ENCODE measurements at regions not wholly inside any gene's neighbourhood (a gene's known extent, or its start where the extent isn't known, plus 50 kb on each side); places are given as distances from the start of the nearest gene placed in this dataset.

DNA sequence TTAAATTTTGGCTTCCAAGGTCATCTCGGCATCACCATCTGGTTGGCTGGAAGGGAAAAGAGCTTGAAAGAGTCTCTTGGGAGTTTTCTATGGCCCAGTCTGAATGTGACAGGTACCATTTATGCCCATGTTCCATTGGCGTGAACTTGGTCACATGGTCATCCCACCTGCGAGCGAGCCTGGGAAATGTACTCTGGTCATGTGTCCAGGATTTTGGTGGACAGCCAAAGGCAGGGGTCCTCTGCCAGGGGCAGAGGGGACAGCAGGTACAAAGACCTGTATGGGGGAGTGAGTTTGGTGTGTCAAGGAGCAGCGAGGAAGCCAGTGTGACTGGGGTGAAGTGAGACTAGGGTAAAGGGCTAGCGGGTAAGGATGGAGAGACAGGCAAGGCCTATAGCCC lies 112.6 kb downstream of the CDC5L start:
- DNase-seq: peak; percentile 37

DNA sequence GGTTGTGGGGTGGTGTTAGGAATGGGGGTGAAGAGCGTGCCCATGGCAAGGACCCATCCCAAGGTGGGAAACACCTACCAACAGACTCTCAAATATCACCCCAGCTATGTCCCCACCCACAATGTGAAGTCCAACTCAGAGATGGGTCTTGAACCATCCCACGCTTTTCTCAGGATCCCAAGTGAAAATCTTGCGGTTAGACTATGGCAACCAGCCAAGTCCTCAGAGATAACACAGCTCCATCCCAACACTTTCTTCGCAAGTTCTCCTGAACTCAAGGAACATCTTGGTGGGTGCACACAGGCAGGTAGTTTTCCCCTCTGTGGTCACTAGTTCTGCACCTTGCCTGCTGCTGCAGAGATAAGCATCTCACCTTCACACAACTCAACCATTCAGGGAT lies 116.0 kb downstream of the CDC5L start:
- peak; percentile 35 for DNase-seq

DNA sequence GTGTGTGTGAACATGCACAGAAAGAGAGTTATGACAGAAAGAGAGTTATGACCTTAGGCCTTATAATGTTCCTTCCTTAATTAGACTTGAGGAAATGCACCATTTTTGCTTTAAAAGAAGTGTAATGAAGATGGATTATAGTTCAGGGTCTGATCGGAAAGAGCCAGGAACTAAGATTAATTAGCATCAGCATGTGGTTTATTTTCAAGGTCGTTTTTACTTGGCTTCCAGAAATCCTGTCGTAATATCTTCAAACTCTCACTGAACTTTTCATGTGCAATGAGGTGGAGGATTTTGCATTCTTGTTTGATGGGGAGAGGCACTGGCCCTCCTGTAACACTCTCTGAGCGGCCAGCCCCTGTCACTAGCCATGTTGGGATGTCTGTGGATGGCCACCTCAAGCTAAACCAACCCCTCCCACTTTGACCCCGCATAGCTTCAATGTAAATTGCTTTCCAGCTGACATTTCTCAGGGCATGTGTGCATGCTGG lies 116.8 kb downstream of the CDC5L start:
- DNase-seq: peak; percentile 20

DNA sequence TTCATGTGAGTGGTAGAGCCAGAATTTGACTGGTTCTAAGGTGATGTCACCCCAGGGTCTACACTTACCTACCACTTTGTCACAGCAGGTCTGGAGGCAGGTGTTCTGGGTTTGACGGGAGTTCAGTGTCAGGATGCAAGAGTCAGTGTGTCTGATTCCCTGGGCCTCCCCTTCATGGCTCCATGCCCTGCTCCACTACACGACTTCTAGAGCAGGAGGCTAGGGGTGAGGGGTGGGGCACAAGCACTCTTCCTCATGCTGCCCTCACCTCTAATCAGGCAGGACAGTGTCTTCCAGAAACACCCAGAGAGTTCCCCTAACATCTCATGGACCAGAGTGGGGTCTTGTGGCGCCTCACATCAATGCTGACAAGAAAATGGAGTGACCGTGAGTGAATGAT lies 118.2 kb downstream of the CDC5L start:
- DNase-seq: peak; percentile 25

DNA sequence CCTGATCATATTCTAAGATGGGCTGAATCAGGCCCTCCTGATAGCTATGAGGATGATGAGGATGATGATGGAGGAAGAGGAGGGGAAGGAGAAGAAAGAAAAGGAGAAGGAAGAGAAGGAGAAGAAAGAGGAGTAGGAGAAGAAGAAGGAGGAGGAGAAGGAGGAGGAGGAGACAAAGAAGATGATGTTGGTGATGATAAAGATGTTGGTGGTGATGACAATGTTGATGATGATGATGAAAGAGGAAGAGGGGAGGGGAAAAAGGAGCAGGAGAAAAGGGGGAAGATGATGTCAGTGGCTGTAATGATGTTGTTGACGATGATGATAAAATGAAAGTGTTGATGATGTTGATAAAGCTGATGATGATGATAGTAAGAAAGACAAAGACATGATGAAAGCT lies 119.5 kb downstream of the CDC5L start:
- no peak for DNase-seq

DNA sequence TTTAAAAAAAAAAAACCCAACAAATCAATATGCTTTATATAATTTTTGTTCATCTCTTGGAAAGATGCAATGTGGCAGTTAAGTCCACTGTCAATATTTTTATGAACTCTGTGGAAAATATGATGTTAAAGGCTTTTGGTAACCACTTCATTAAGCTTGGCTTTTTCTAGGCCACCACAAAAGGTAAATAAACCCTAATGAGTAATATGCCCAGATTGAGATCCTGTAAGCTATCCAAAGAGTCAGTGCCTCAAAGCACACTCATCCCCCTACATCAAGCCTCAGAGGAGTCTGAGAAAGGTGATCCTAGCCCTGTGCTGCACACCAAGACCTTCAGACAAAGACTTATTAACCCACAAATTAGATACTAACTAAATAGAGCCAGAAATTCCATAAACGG lies 121.1 kb downstream of the CDC5L start:
- DNase-seq: no peak

DNA sequence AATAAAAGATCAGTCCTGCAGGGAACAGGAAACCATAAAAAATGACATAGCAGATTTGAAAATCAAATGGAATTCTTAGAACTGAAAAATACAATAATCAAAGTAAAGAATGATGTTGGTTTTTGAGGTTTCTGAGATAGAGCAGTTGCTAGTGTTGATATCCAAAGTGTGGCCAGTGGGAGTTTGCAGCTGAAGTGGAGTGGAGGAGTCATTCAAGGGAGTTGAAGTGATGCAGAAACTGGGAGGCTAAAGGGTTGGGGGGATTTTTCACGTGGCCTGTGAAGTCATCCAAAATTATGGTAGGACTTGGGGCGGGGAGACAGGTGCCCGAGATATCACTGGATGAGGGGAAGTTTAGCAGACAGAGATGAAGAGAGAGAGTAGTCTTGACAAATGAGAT lies 123.6 kb downstream of the CDC5L start:
- peak; percentile 11 for DNase-seq

DNA sequence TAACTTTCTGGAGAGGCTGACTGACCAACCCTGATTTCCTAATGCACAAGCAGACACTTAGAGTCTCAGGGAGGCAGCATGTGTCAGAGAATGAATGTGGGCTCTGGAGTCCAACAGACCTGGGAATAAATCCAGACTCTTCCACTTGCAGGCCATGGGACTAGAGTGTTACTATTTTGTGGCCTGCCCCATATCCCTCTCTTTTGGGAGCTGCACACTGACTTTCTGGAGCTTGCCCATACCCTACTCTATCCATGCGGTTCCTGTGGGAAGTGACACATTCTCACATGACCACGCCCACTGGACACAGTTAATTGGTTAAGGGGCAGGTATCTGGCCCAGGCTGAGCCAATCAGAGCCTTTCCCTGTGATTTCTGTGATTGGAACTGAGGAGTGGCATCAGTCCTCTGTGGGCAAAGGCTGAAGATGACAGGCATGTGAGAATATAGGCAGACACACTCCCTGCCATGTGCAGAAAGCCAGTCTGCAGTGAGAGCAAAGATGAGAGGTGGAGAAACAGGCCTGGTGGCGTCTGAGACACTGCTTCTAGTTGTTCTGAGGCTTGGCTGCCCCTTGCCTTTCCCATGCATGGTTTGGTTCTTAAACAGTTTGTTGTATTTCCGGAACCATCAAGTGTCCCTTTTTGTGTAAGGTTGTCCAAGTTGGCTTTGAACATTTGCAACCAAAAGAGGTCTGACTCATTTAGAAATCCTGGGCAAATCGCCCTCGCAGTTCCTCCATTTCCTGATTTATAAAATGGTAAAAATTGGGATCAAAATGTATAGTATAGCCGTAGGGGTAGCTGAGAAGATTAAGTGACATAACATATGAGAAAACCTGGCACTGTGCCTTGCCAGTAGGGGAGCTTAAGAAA lies 125.6 kb downstream of the CDC5L start:
- DNase-seq: peak; percentile 48

DNA sequence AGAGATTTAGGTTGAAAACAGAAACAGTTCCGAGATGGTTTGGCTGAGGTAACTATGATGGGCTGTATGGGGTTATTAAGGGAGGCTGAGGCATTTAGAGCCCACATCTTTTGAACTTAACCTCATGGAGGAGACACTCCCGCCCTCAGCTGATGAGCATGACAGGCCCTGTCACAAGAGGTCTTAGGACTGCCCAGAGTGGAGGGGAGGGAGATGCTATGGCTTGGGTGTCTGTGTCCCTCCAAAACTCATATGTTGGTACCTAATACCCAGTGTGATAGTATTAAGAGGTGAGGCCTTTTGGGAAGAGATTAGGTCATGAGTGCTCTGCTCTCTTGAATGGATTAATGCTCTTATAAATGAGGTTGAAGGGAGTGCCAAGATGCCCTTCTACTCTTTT lies 126.6 kb downstream of the CDC5L start:
- DNase-seq: peak; percentile 10

DNA sequence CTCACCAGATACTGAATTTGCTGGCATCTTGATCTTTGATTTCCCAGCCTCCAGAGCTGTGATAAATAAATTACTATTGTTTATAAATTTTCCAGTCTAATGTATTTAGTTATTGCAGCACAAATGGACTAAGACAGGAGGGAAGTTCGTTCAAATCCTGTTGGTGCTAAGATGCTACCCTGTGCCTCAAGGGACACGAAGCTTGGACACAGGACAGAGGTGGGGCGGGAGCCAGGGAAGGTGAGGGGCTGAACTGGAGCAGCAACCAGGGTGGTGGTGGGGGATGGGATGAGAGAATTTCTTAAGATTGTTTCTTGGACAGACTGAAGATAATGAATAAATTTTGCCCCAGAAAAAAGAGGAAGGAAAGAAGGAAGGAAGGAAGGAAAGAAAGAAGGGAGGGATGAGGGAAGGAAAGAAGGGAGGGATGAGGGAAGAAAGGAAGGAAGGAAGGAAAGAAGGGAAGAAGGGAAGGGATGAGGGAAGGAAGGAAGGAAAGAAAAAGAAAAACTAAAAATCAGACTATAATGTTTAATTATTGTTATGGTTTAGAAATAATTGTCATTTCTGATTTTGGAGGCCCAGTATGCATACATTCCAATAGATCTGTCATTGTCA lies 127.2 kb downstream of the CDC5L start:
- peak; percentile 11 for DNase-seq

DNA sequence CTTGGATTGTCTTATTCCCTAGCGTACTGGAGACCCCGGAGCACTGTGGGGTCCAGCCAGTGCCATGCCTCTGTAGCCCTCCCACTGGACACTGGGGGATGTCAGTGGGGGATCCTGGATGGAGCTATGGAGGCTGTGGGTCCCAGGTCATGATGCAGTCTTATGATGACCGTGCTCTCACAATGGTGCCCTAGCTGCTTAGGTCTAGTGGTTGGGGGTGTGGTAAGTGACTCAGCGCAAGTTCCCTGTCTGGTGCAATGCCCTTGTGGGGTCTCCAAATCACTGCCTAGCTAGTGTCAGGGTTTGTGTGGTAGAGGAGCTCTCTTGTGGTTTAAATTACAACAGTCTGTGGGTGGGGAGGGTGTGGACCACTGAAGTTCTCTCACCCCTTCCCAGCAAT lies 135.4 kb downstream of the CDC5L start:
- DNase-seq: no peak

DNA sequence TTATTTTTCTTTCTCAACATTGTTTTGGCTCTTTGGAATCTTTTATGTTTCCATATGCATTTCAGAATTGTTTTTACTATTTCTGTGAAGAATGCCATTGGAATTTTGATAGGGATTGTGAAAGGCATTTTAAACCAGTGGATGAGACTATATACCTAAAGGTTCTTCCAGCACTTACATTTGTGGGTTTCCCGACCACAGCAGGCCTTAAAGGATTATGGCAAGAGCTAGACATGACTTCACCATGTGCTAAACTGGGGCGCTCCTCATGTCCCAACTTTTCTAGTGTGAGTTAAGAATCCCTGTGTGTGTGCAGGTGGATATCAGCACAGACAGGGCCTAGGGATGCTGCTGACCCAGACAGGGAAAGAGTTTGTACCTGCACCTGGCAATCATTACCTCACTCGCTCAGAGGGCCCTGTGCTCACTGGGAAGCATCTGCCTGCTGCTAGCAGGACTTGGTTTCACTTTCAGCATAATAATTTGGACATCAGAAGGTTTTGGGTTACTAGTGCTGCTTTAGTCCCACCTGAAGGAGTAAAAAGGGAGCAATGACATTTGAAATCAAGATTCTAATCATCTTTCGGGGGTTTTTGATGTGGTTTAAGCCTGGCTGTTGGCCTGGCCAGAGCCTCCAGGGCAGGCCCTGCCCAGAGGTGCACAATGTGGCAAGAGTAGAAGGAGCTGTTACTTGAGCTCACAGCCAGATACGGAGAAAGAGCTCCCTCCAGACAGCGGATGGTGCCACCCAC lies 137.1 kb downstream of the CDC5L start:
- no peak for DNase-seq

DNA sequence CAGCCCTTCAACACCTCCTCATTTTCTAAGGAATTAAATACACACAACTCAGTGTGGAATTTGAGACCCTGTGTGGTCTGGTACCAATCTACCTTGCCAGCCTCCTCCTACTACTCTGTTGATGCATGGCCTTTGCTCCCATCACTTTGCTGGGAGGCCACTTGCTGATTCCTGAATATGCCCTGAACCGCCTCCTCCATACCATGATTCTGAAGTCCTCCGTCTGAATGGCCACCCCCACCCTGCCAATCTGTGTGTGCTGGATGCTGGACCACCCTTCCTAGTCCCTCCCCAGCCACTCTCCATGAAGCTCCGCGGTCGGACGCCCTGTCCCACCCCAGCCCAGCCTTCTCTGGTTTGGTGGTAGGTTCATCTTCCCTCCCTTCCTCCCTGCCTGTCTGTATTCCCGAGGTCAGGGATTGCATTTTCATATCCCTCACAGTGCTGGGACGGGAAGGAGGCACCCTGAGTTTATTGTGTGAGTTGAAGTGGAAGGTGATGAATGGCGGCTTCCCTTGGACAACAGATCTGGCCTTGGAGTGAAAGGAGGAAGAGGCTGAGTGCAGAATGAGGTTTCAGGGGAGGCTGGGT lies 138.3 kb downstream of the CDC5L start:
- no peak for DNase-seq

DNA sequence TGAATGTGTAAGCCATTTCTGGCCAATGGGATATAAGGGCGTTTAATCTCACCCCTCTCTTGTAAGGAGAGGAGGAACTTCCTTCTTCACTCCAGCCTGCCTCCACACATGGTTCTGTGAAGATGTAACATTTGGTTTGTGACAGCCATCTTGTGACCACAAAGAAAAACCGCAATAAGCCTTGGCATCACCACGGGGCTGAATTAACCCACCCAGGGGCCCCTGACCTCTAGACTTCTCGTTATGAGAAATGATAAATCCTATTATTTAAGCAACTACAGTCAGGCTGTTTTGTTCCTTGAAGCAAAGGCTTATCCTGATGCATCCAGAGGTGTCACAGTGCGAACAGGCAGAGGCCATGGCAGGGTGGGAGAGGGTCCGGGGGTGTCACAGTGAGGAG lies 139.7 kb downstream of the CDC5L start:
- DNase-seq: peak; percentile 25

DNA sequence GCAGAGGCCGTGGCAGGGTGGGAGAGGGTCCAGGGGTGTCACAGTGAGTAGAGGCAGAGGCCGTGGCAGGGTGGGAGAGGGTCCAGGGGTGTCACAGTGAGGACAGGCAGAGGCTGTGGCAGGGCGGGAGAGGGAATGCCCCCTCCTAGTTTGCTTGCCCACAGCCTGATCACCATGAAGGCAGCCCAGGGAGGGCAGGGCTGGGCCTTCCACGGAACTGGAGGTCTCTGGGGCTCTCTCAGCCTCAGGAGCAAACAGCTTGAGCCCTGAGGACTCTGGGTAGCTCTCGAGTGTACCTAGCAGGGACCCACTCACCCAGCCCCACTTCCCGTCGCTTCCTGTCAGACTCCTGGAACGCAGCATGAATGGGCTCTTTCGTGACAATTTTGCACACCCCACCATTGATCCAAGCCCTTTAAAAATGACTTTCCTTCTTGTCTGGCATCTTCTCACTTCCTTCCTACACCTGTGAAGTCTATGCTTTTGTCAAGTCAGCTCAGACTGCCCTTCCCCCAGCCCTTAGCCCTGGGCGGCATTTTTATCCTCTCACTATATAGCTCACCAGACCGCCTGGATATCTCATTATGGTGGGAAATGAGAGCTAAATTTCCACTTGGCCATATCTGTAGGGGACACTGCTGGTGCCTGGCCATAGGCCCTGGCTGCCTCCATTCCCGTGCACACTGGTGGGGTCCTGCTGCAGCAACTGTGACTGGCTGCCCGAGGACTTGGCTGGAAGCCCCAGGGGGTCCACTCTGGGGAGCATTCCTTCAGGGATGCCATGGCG lies 140.3 kb downstream of the CDC5L start:
- DNase-seq: peak; percentile 30

DNA sequence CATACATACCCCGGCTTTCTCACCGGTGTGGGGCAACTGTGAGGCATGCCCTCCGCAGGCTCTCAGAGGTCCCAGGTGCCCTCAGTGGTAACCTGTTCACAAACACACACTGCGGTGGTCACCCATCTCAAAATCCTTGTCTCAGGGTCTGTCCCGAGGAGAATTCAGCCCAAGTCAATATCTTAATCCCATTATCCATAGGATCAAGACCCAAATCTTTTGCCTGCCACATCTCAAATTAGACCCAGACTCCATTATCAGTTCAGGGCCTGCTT lies 140.8 kb downstream of the CDC5L start:
- no peak for DNase-seq

DNA sequence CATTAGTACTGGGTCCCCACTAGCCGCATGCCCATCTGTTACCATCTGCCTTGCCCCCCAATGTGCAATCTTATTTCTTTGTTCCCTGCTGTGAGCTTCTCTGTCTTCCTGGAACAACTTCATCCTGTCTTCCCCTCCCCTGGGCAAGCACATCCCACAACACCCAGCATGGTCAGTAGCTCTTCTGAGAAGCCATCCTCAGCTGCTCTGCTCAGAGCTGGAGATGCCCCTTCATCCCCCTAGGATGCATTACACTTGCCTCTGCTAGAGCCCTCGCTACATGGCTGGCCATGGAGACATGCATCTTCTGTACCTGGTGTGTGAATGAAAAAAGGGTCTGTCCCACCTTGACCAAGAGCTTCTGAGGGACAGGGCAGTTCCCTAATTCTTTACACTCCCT lies 141.2 kb downstream of the CDC5L start:
- peak; percentile 15 for DNase-seq

DNA sequence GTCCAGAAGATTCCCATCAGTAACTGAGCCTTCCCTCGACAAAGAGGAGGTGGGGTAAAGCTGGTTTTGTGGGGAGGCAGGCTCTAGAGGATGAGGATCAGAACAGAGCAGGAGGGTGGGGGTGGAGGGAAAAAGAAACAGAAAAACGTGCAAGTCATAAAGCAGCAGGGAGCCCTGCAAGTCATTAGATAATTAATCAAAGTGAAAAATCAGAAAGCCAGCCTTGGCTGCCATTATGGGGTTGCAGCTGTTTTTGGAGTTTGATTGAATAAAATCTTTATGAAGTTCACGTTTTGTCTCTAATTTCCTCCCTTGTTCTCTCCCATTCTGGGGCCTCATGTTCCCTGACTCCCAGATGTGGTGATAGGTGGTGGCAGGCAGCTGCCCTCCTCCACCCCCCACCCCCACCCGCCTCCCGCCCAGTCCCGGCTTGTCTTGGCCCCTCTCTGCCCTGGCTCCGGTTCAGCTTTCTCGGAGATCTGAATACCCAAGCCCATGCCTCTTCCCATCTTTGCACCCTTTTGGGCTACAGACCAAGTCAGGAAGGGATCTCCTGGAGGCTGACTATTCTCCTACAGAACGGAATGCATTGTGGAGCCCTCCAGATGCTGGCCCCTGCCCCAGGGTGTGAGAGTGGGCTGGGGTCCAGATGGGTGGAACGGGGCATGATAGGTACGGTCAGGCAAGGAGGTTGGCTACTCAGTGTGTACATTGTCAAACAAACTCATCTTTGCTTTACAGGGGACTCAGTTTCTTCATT lies 141.8 kb downstream of the CDC5L start:
- DNase-seq: peak; percentile 27

DNA sequence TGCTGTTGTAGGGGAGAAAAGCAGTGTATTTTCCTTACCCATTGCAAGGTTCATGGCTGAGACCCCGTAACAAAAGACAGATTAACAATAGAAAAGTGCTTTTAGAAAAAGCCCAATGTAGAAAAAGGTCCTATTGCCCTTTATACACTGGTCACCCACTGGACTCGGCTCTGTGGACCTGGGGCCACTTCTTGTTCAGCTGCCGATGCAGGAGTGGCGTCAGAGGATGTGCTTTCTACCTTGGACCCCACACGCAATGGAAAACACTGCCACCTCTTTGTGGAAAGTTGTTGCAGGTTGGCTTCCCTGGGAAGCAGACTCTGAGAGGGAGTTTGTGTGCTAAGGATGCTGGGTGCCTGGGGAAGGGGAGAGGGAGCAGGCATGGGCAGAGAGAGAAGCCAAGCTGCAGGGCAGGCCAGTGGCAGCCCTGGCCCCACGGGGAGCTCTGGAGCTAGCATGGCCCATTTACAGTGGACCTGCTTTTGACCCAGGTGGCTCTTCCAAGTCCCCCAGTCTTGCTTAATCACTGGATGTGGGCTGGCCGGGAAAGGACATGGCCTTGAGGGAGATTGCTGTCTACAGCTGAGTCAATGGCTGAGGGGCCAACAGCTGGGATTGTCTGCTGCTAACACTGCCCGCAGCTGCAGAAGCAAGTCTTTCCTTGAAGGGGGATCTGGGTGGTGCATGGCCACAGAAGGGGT lies 142.9 kb downstream of the CDC5L start:
- DNase-seq: peak; percentile 47

DNA sequence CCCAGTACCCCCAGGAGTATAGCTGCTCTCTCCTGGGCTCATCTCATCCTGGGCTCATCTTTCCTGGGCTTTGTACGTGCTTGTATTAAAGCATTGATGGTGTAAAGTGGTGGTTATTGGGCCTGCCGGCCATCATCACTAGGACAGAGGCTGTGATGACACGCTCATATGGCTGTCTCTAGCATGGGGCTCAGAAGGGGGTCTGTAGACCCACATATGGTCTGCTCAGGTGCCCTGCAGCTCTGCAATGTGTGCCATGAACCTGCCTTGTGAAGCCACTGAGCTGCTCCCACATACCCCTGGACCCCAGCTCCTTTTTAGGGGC lies 143.4 kb downstream of the CDC5L start:
- no peak for DNase-seq

DNA sequence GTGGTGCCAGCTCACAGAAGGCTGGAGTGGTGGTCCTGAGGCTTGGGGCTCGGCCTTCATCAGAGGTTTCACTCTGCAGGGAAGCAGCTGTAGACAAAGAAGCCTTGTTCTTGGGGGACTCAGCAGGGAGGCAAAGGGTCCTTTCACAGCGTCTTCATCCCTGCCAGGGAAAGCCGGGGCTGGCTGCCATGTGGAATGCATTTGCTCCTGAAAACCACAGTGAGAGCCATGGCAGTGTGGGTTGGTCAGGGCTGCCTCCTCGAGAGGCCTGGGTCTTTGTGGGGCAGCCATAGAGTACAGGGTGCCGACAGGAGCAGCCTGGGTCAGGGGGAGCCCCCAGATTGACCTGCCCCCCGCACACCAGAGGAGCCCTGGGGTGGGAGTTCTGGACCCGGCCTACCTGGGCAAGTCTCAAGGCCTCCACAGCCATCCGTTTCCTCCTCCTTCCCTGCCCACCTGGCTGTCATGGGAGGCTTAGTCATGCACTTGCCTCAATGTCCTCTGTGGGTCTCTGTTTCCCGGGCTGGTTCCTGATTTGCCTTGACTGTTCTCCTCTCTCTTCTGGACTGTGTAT lies 144.0 kb downstream of the CDC5L start:
- peak; percentile 41 for DNase-seq
